HCT116 (cell line): ENCODE measurements at regions not wholly inside any gene's neighbourhood (a gene's known extent, or its start where the extent isn't known, plus 50 kb on each side); places are given as distances from the start of the nearest gene placed in this dataset.

Experiments used
- ATAC-seq: fragments of 200-7000 bp; cut with Tn5 transposase; 2 replicates; pipeline ENCODE4 v1.9.1; 2020; ENCODE audit warnings: mild to moderate bottlenecking, moderate library complexity
- BruUV-seq: library from RNA; stranded (reverse); fragments of 400-500 nt; replicated peaks from 2 replicates; lab custom pipeline; 2021; lab: Mats Ljungman, UMichigan
- CTCF ChIA-PET: fragments of 300-600 bp; sonication (Branson Sonifier 250); formaldehyde crosslinking; loops from one replicate; lab custom pipeline; 2021; ENCODE audit warnings: antibody characterized with exemption; lab: Charles Lee
- POLR2A ChIA-PET: fragments of 300-600, 350-600 bp; sonication (Branson Sonifier 250); formaldehyde crosslinking; loops from one replicate; lab custom pipeline; 2021; ENCODE audit warnings: antibody characterized with exemption; lab: Charles Lee
- RAD21 ChIA-PET, 2 experiments: fragments of 300-600 bp; sonication (Branson Sonifier 250); formaldehyde crosslinking; loops; one replicate each; lab custom pipeline; 2023; ENCODE audit warnings: low total read pairs in 2 of 2; ENCODE audit not compliant: uncharacterized antibody in 2 of 2, unreplicated experiment in 2 of 2, low non-redundant PET in 1 of 2; lab: Charles Lee
- DNase-seq: peaks from one replicate; pipeline ENCODE4 v3.0.0-alpha.2; 2010; ENCODE audit warnings: low read depth, low spot score
- H2AFZ ChIP-seq: fragments of 200-600 bp; shearing (Covaris generic), sonication (generic); 2 replicates; pipeline ENCODE4 v1.6.1; 2017; ENCODE audit warnings: low read depth, mixed run types, mixed read lengths, antibody characterized with exemption, low read length; ENCODE audit not compliant: poor library complexity, severe bottlenecking
- H3K27ac ChIP-seq: 2 replicates; pipeline ENCODE4 v1.5.1; 2012; ENCODE audit warnings: low read depth, low read length
- H3K27me3 ChIP-seq: fragments of 200-600 bp; sonication (generic); 2 replicates; pipeline ENCODE4 v1.6.1; 2016; ENCODE audit warnings: mixed run types, low read length, mixed read lengths; ENCODE audit not compliant: insufficient read depth
- H3K36me3 ChIP-seq, 2 experiments: fragments of 200-500 bp in 1 of 2; fragments of 200-600 bp in 1 of 2; sonication (Bioruptor generic) in 1 of 2; sonication (generic) in 1 of 2; 2 replicates each; pipeline versions ENCODE4 v1.5.1 to v1.6.1; 2014 to 2016; ENCODE audit warnings: low read length in 2 of 2, inconsistent platforms in 1 of 2, mixed read lengths in 1 of 2, mixed run types in 1 of 2; ENCODE audit not compliant: insufficient read depth in 2 of 2, control insufficient read depth in 1 of 2
- H3K4me1 ChIP-seq, 2 experiments: fragments of 200-600 bp in 1 of 2; sonication (generic) in 1 of 2; 2 replicates each; pipeline versions ENCODE4 v1.5.1 to v1.6.1; 2012 to 2017; ENCODE audit warnings: low read length in 2 of 2, inconsistent platforms in 1 of 2, mild to moderate bottlenecking in 1 of 2, mixed read lengths in 1 of 2, mixed run types in 1 of 2, moderate library complexity in 1 of 2; ENCODE audit not compliant: insufficient read depth in 2 of 2, control insufficient read depth in 1 of 2
- H3K4me2 ChIP-seq: fragments of 200-600 bp; sonication (generic); 2 replicates; pipeline ENCODE4 v1.6.1; 2017; ENCODE audit warnings: mixed run types, low read length, mixed read lengths
- H3K4me3 ChIP-seq, 2 experiments: fragments of 200-600 bp in 1 of 2; sonication (generic) in 1 of 2; replicated peaks in 1 of 2; 2 replicates each; pipeline ENCODE4 v1.5.1; 2011 to 2016; ENCODE audit warnings: low read length in 2 of 2, control low read depth in 1 of 2, low read depth in 1 of 2, mild to moderate bottlenecking in 1 of 2, mixed read lengths in 1 of 2, mixed run types in 1 of 2
- H3K79me2 ChIP-seq: fragments of 200-600 bp; sonication (generic); 2 replicates; pipeline ENCODE4 v1.6.1; 2017; ENCODE audit warnings: mild to moderate bottlenecking, mixed run types, low read length, moderate library complexity, mixed read lengths; ENCODE audit not compliant: insufficient read depth
- H3K9ac ChIP-seq: fragments of 200-600 bp; sonication (generic); 2 replicates; pipeline ENCODE4 v1.6.1; 2016; ENCODE audit warnings: low read length, mixed read lengths
- H3K9me2 ChIP-seq: fragments of 200-600 bp; sonication (generic), shearing (Covaris generic); 2 replicates; pipeline ENCODE4 v1.6.1; 2017; ENCODE audit warnings: mixed run types, mild to moderate bottlenecking, moderate library complexity; ENCODE audit not compliant: insufficient read depth
- H3K9me3 ChIP-seq, 2 experiments: fragments of 200-500 bp in 1 of 2; fragments of 200-600 bp in 1 of 2; sonication (Bioruptor generic) in 1 of 2; sonication (generic) in 1 of 2; 2 replicates each; pipeline ENCODE4 v1.6.1; 2014 to 2017; ENCODE audit warnings: low read length in 2 of 2, mixed read lengths in 2 of 2, inconsistent platforms in 1 of 2, low read depth in 1 of 2, mild to moderate bottlenecking in 1 of 2, mixed run types in 1 of 2, moderate library complexity in 1 of 2; ENCODE audit not compliant: control insufficient read depth in 1 of 2, insufficient read depth in 1 of 2
- H4K20me1 ChIP-seq: fragments of 200-600 bp; sonication (generic), shearing (Covaris generic); 2 replicates; pipeline ENCODE4 v1.6.1; 2017; ENCODE audit warnings: mixed run types, mild to moderate bottlenecking, moderate library complexity; ENCODE audit not compliant: insufficient read depth
- CEBPB ChIP-seq: IDR thresholded peaks from 2 replicates; pipeline ENCODE4 v1.6.1; 2012; ENCODE audit warnings: low read depth
- CTCF ChIP-seq, 3 experiments: fragments of 200-600 bp in 1 of 3; sonication (generic) in 1 of 3; IDR thresholded peaks in 2 of 3; conservative IDR thresholded peaks in 1 of 3; 2 replicates each; pipeline ENCODE4 v1.5.1; 2012 to 2017; ENCODE audit warnings: low read depth in 2 of 3, low read length in 2 of 3, antibody characterized with exemption in 1 of 3, borderline replicate concordance in 1 of 3, control low read depth in 1 of 3, mild to moderate bottlenecking in 1 of 3, mixed read lengths in 1 of 3, mixed run types in 1 of 3, moderate library complexity in 1 of 3; ENCODE audit not compliant: insufficient read depth in 1 of 3
- EGR1 ChIP-seq: IDR thresholded peaks from 2 replicates; pipeline ENCODE4 v1.6.1; 2012; ENCODE audit warnings: low read depth
- ELF1 ChIP-seq: IDR thresholded peaks from 2 replicates; pipeline ENCODE4 v1.6.1; 2012; ENCODE audit warnings: low read depth, borderline replicate concordance
- EZH2 ChIP-seq: fragments of 200-600 bp; sonication (generic); IDR thresholded peaks from 2 replicates; pipeline ENCODE4 v1.6.1; 2017; ENCODE audit warnings: antibody characterized with exemption, mixed run types
- EZH2phosphoT487 ChIP-seq: fragments of 200-600 bp; IDR thresholded peaks from 2 replicates; pipeline ENCODE4 v1.6.1; 2018; ENCODE audit warnings: antibody characterized with exemption, borderline replicate concordance
- FOSL1 ChIP-seq: IDR thresholded peaks from 2 replicates; pipeline ENCODE4 v1.6.1; 2012; ENCODE audit warnings: low read depth
- MAX ChIP-seq: IDR thresholded peaks from 2 replicates; pipeline ENCODE4 v1.6.1; 2012
- POLR2AphosphoS5 ChIP-seq: IDR thresholded peaks from 2 replicates; pipeline ENCODE4 v1.6.1; 2011; ENCODE audit warnings: mild to moderate bottlenecking, low read depth, low read length, moderate library complexity
- REST ChIP-seq: IDR thresholded peaks from 2 replicates; pipeline ENCODE4 v1.6.1; 2012; ENCODE audit warnings: low read depth
- SRF ChIP-seq: IDR thresholded peaks from 2 replicates; pipeline ENCODE4 v1.6.1; 2012; ENCODE audit warnings: low read depth
- TCF7L2 ChIP-seq: IDR thresholded peaks from 2 replicates; pipeline ENCODE4 v1.7.0; 2011; ENCODE audit warnings: borderline replicate concordance, inconsistent platforms; ENCODE audit not compliant: insufficient read depth, insufficient read length; ENCODE audit errors: extremely low read depth
- YY1 ChIP-seq: IDR thresholded peaks from 2 replicates; pipeline ENCODE4 v1.6.1; 2011; ENCODE audit warnings: low read length, low read depth, moderate library complexity, mild to moderate bottlenecking; ENCODE audit not compliant: insufficient replicate concordance; ENCODE audit errors: extremely low read depth
- ZBTB33 ChIP-seq: IDR thresholded peaks from 2 replicates; pipeline ENCODE4 v1.6.1; 2011; ENCODE audit warnings: mild to moderate bottlenecking, low read length, moderate library complexity; ENCODE audit not compliant: insufficient replicate concordance; ENCODE audit errors: extremely low read depth
- ZFX ChIP-seq: fragments of 450-650 bp; IDR thresholded peaks from 2 replicates; pipeline ENCODE4 v1.6.1; 2017
- intact Hi-C: fragments of 100-400 bp; cut with micrococcal nuclease; formaldehyde crosslinking; loops from 2 replicates; pipeline ENCODE4 v1.10.0; 2022
- TF ChIP-seq, protein P1 (sequence below): IDR thresholded peaks from 2 replicates; pipeline ENCODE4 v1.6.1; 2012

DNA sequence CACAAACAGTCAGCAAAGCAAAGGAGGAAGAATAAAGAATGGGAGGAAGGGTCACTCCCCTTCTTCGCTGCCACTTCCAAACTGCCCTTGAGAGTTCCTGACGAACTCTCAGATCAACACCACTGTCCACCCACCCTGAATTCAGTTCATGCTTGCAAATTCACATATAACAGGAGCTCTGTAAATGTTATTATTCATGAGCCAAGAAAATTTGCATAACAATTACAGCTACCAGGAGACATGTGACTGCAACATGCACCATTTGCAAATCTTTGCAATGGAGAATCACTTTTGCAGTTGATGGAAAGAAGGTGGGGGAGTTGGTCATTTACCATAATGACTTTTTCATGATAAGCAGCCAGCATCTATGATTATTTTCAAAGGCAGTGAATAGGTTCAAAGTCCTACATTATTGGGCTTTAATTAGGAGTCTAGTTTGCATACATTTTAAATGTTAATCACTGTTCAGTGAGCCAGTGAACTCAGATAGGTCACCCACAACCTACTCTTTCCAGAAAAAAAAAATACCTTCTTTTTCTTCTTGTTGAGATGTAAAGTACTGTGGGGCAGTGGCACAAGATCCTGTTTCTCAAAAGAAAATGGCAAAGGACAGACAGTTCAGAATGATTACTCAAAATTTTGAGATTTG, 149.7 kb downstream of the CAAP1 start (continued):
- no peak for TF ChIP-seq ZBTB33
- no peak for TF ChIP-seq POLR2AphosphoS5
- TF ChIP-seq SRF: no peak
- no peak for TF ChIP-seq ELF1
- TF ChIP-seq, protein P1, sequence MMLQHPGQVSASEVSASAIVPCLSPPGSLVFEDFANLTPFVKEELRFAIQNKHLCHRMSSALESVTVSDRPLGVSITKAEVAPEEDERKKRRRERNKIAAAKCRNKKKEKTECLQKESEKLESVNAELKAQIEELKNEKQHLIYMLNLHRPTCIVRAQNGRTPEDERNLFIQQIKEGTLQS: no peak
- no peak for TF ChIP-seq FOSL1
- TF ChIP-seq, all 23 proteins: peak for 0

DNA sequence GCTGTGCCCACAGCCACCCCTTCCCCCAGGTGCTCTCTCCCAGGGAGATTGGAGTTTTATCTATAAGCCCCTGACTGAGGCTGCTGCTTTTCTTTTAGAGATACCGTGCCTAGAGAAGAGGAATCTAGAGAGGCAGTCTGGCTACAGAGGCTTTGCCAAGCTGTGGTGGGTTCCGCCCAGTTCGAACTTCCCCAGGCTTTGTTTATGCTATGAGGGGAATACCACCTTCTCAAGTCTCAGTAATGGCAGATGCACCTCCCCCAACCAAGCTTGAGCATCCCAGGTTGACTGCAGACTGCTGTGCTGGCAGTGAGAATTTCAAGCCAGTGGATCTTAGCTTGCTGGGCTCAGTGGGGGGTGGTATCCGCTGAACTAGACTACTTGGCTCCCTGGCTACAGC, 157.4 kb downstream of the CAAP1 start:
- Histone ChIP-seq H2AFZ (no peak overlapping the region), H3K27ac (no peak overlapping the region), H3K4me2 (no peak overlapping the region), H3K36me3 (no peaks in the 10 kb centered on the region), H3K4me1 (no peaks in the 10 kb centered on the region), H3K4me3 (no peak overlapping the region), H3K27me3 (no peaks in the 10 kb centered on the region), H3K79me2 (no peaks in the 10 kb centered on the region), H4K20me1 (no peaks in the 10 kb centered on the region), H3K9me3 (no peaks in the 10 kb centered on the region), H3K9me2 (no peaks in the 10 kb centered on the region), H3K9ac (no peak overlapping the region)
- CTCF ChIA-PET: no interaction called here
- ATAC-seq: no peak
- RAD21 ChIA-PET: no interaction called here
- POLR2A ChIA-PET: no interaction called here
- no TSS peak for BruUV-seq
- DNase-seq: no peak
- intact Hi-C loops: no loop called here
- TF ChIP-seq, protein P1: no peak
- TF ChIP-seq EGR1: no peak
- no peak for TF ChIP-seq ZFX
- no peak for TF ChIP-seq CEBPB
- no peak for TF ChIP-seq CTCF (IDR thresholded peaks at IDR 0.05 in 2 of 3, conservative IDR thresholded peaks at IDR 0.05 in 1 of 3; ENCODE audit: borderline replicate concordance in 1 of 3, insufficient read depth in 1 of 3, low read depth in 2 of 3, low read length in 2 of 3)
- TF ChIP-seq SRF: no peak
- TF ChIP-seq MAX: no peak
- TF ChIP-seq EZH2phosphoT487: no peak
- no peak for TF ChIP-seq REST
- no peak for TF ChIP-seq YY1
- TF ChIP-seq TCF7L2: no peak
- no peak for TF ChIP-seq FOSL1
- no peak for TF ChIP-seq EZH2
